H54 (cell line): ENCODE measurements at regions not wholly inside any gene's neighbourhood (a gene's known extent, or its start where the extent isn't known, plus 50 kb on each side); places are given as distances from the start of the nearest gene placed in this dataset.
"Not testable (repeated sequence)": the region's sequence is repeated elsewhere in the genome, so short reads cannot be mapped to it uniquely, and the experiment has no call there.

Experiments
- DNase-seq: peaks from one replicate; pipeline ENCODE4 v3.0.0; 2011; ENCODE audit warnings: low spot score, mixed read lengths; ENCODE audit not compliant: insufficient read length
- FAIRE-seq: peaks from 3 replicates; lab custom pipeline; 2011; peaks lifted over from hg19 to GRCh38; lab: Jason Lieb, UNC
- POLR2A ChIP-seq: IDR thresholded peaks from 2 replicates; pipeline ENCODE4 v1.6.1; 2011; ENCODE audit warnings: low read depth, mild to moderate bottlenecking, low read length

DNA sequence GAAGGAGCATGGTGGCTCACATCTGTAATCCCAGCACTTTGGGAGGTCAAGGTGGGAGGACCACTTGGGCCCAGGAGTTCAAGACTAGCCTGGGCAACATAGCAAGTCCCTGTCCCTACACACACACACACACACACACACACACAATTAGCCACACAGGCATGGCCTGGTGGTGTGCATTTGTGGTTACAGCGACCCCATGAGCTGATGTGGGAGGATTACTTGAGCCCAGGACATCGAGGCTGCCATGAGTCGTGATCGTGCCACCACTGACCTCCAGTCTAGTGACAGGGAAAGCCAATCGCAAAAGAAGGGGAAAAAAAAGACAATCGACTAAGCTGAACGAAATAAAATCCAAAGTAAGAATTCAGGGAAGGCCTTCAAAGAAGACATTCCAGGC is 67.9 kb downstream of the TBX3 start:
- no peak for DNase-seq
- TF ChIP-seq POLR2A, result no peak
- FAIRE-seq, result no peak

DNA sequence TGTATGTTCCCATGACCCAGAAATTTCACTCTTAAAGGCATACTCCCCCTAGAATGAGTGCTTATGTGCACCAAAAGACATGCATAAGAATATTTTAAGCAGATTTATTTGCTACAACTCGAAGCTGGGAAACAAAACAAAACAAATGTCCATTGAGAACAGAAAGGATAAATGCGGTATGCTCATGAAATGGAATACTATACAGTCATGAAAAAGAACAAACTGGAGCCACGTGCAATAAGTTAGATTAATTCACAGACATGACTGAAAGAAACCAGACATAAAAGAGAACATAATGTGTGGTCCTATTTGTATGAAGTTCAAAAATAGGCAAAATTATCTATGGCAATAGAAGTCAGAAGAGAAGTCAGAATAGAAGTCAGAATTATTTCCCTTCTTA is 69.9 kb downstream of the TBX3 start:
- no peak for FAIRE-seq
- no peak for TF ChIP-seq POLR2A
- DNase-seq, result no peak

DNA sequence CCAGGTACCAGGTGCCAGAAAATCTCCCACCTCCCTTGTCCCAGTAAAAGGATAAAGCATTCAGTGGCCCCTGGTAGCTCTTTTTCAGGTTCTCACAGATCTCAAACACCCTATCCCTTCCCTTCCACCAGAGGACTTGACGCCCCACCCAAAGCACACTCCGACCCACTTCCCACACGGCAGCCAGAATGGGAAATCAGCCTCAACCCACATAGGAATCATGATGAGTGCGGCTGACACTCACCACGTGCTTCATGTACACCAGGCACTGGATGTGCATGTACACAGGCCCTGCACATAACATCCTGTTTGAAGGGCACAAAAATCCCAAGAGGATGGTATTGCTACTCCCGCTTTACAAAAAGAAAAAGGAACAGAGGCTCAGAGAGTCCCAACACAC is 71.9 kb downstream of the TBX3 start:
- FAIRE-seq (no peak), DNase-seq (no peak)
- TF ChIP-seq POLR2A, result no peak

DNA sequence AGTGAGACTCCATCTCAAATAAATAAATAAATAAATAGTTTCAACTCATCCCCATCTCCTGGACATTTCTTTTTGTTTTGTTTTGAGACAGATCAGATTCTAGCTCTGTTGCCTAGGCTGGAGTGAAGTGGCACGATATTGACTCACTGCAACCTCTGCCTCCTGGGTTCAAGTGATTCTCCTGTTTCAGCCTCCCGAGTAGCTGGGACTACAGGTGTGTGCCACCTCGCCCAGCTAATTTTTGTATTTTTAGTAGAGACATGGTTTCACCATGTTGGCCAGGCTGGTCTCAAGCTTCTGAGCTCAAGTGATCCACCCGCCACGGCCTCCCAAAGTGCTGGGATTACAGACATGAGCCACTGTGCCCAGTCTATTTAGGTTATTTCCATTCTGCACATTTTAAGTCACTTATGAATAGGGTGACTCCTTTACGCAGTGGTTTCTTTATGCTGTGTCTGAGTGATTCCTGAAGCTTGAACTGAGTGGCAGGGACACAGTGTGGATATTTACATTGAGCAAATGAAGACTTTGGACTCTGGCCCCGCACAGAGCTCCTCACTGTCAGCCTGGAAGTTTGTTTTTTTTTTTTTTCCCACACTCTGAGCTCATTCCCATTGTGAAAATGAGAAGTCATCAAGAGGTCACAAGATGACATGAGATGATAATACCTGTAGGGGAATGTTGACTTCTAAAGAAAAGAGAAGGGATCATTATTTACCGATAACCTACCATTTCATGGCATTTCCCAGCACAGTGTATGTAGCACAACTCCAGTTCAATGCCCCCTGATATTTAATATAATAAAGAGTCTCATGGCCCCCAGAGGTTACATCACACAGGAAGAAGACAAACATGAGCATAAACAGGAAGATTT is 72.6 kb downstream of the TBX3 start:
- FAIRE-seq, result no peak
- no peak for DNase-seq
- TF ChIP-seq POLR2A, result no peak

DNA sequence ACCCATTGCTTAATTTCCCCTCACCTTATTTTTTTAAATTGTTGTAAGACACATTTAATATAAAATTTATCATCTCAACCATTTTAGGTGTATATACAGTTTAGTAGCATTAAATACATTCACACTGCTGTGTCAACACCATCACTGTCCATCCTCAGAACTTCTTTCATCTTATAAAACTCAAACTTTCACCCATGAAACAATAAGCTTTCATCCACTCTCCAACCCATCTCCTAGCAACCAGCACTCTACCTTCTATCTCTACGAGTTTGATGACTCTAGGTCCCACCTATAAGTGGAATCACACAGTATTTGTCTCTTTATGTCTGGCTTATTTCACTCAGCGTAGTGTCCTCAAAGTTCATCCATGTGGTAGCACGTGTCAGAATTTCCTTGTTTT is 75.5 kb downstream of the TBX3 start:
- no peak for FAIRE-seq

DNA sequence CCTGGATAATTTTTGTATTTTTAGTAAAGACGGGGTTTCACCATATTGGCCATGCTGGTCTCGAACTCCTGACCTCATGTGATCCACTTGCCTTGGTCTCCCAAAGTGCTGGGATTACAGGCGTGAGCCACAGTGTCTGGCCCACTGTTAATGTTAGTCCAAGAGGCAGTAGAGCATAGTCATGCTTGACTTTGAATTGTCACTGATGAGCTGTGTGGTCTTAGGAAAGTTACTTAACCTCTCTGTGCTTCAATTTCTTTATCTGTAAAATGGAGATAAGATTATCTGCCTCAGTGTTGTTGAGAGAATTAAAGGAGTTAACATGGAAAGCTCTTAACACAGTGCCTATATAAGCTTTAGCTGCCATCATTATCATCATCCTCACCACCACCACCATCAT is 78.1 kb downstream of the TBX3 start:
- FAIRE-seq (no peak), DNase-seq (no peak)
- TF ChIP-seq POLR2A, result no peak

More for the DNA sequence above, 75.5 kb downstream of the TBX3 start:
- TF ChIP-seq POLR2A, result no peak
- DNase-seq, result no peak

DNA sequence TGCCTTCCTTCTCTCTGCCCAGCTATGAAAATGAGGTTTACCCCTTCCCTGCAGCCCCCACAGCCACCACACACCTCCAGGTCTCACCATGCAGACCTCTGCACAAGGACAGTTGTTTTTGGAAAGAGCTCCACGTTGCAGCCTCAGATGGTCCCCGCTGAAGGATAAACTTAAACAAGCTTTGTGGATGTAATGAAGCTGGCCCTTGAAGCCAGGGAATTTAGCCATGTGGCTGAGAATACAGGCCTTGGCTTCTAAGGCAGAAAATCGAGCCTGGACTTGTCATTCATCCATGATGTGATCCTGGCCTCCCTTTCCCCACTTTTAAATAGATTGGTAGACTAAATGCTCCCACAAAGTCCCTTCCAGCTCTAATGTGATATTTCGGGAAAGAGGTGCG is 79.4 kb downstream of the TBX3 start:
- no peak for DNase-seq
- no peak for TF ChIP-seq POLR2A
- no peak for FAIRE-seq

DNA sequence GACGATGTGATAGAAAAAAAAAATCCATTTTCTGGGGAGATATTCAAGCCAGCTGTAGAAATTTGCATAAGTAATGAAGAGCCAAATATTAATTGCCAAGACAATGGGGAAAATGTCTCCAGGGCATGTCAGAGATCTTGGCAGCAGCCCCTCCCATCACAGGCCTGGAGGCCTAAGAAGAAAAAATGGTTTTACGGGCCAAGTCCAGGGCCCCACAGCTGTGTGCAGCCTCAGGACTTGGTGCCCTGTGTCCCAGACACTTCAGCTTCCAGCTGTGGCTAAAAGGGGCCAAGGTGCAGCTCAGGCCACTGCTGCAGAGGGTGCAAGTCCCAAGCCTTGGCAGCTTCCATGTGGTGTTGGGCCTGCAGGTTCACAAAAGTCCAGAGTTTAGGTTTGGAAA is 83.4 kb downstream of the TBX3 start:
- DNase-seq, FAIRE-seq: not testable (repeated sequence)

DNA sequence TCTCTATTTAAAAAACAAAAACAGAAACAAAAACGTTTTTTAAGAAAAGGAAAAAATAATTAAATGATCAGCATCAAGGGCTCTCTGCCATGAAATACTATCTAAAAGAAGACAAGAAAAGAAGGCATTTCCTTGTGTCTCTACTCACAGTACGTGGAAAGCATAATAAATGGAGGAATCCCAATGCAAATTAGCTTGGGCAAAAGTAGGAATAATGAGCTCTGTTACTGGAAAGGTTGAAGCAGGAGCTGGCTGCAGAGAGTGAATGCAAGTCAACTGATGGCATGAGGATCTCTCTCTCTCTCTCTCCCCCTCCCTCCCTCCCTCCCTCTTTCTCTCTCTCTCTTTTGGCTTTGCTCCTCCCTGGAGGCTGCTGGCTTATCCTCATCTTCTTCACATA is 85.9 kb downstream of the TBX3 start:
- no peak for TF ChIP-seq POLR2A
- DNase-seq (no peak), FAIRE-seq (no peak)

DNA sequence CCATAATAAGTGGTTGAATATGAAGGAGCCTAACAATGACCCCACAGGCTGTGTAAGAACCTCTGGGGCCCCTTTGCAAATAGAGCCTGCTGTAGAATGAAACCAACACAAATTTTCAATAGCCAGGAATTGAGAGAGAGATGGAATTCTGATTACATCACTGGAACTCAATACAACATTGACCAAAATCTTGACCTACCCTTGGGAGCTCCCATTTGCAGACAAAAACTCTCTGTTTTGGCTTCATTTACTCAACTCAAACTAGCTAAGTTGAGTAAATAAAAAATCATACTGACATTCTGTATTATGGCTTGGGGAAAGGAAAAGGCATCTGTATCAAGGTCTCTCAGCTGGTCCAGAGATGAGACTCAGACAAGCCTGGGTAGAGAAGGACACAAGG is 91.0 kb downstream of the TBX3 start:
- no peak for TF ChIP-seq POLR2A
- FAIRE-seq (no peak), DNase-seq (no peak)

DNA sequence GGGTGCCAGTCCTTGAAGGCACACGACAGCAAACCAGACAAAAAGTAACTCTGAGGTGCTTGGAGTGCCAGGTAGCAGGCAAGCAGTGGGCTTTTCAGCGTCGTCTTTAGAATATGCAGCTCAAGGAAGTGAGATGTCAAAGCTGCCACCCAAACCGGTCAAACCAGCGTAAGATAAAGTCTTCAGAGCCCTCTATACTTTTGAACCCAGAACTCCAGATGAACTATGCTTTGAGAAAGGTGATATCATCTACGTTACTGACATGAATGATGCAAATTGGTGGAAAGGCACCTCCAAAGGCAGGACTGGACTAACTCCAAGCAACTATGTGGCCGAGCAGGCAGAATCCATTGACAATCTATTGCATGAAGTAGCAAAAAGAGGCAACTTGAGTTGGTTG is 95.9 kb downstream of the TBX3 start:
- DNase-seq, result no peak
- FAIRE-seq, result no peak
- TF ChIP-seq POLR2A, result no peak

DNA sequence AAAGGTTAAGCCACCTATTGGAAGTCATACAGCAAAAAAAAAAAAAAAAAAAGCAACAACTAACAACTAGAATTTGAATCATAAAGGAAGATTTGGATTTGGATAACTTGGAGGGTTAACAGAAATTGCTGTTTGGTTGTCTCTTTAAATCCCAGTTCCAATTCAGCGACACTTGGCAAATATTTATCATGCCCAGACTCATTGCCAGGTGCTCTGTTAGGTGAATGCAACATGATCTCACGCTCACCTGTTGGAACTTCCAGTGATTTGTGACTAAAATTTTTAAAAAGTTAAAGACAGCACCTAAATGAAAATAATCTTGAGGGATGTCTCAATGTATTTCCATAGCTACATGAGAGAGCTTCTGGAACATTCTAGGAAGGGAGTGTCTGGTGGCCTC is 103.7 kb downstream of the TBX3 start:
- no peak for FAIRE-seq
- DNase-seq, result no peak
- TF ChIP-seq POLR2A, result no peak

DNA sequence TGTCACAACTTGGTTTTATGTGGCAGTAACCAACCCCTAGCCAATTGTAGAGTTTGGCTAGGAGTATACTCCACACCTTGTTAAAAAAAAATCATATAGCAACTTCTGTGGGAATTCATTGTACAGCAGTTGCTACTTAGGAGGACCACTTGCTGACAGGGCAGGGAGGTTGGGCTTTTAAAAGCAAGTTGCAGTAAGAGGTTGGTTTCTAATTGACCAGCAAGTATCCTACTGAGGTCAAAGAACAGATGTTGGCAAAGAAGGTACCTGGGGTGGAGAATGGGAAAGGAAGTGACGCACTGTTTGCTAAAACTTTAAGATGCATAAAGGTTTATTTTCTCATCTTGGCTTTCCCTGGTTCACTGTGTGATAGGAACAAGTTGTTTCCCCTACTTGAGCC is 104.6 kb downstream of the TBX3 start:
- DNase-seq, result no peak
- FAIRE-seq, result no peak
- no peak for TF ChIP-seq POLR2A

DNA sequence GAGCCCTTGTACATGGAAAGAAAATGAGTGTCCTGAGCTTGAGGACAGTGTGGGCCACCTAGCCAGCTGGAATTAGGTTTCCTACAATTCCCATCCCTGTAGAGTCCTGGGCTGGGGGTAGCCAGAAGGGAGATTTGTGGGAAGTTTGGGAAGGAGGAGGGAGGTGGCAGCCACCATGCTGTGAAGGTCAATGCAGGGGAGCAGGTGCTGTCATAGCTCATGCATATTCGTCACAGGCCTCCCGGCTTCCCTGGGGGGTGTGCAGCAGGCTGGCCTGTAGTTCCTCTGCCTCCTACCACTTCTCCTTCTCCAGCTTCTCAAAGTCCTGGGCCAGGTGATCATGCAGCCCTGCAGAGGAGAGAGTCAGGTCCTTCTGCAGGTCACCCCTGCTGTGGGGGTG is 121.3 kb downstream of the TBX3 start:
- FAIRE-seq (no peak), DNase-seq (no peak)
- no peak for TF ChIP-seq POLR2A

DNA sequence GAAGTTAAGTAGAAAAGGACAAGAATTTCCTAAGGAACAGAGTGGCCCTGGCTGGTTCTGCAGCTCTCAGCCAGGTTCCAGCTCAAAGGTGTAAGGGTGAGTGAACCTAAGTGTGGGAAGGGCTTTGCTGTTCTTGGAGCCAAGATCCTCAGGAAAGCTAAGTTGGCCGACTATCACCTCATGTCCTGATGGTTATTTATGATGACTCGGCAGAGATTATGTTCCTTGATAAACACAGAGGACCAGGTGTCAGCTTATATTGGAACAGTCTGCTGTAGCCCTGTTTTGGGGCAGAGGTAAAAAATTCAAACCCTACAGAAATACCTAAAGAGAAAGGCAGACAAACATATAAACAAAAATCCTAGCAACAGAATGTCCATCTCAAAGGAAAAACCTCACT is 128.5 kb downstream of the TBX3 start:
- DNase-seq (no peak), FAIRE-seq (no peak)
- no peak for TF ChIP-seq POLR2A
